Keratinocyte (primary cell): ENCODE measurements at regions not wholly inside any gene's neighbourhood (a gene's known extent, or its start where the extent isn't known, plus 50 kb on each side); places are given as distances from the start of the nearest gene placed in this dataset.

Source experiments
- DNase-seq: peaks from one replicate; pipeline ENCODE4 v3.0.0-alpha.2; 2011; ENCODE audit warnings: low read depth, missing footprints, low spot score
- FAIRE-seq: peaks from 2 replicates; lab custom pipeline; 2011; peaks lifted over from hg19 to GRCh38; lab: Jason Lieb, UNC
- H2AFZ ChIP-seq: 2 replicates; pipeline ENCODE4 v1.6.0; 2012; ENCODE audit warnings: low read length, control low read depth, inconsistent platforms; ENCODE audit not compliant: control insufficient read depth
- H3K27ac ChIP-seq: 2 replicates; pipeline ENCODE4 v1.5.1; 2011; ENCODE audit warnings: low read length; ENCODE audit not compliant: control insufficient read depth, insufficient read depth
- H3K27me3 ChIP-seq: 3 replicates; pipeline ENCODE4 v1.6.0; 2011; ENCODE audit warnings: low read length; ENCODE audit not compliant: control insufficient read depth, insufficient read depth; ENCODE audit errors: extremely low read depth
- H3K36me3 ChIP-seq, 2 experiments: 2 replicates in 1 of 2; 3 replicates in 1 of 2; pipeline ENCODE4 v1.5.1; 2011; ENCODE audit warnings: low read length in 2 of 2, mild to moderate bottlenecking in 1 of 2; ENCODE audit not compliant: control insufficient read depth in 2 of 2, insufficient read depth in 2 of 2; ENCODE audit errors: extremely low read depth in 1 of 2
- H3K4me1 ChIP-seq: 3 replicates; pipeline ENCODE4 v1.5.1; 2011; ENCODE audit warnings: low read length; ENCODE audit not compliant: control insufficient read depth, insufficient read depth; ENCODE audit errors: extremely low read depth
- H3K4me2 ChIP-seq: 3 replicates; pipeline ENCODE4 v1.6.0; 2011; ENCODE audit warnings: low read depth, low read length; ENCODE audit not compliant: control insufficient read depth, insufficient read depth; ENCODE audit errors: extremely low read depth
- H3K4me3 ChIP-seq, 3 experiments: fragments of 200-600 bp in 1 of 3; sonication (generic) in 1 of 3; 2 replicates in 2 of 3; 3 replicates in 1 of 3; pipeline ENCODE4 v1.5.1; 2011 to 2016; ENCODE audit warnings: low read length in 3 of 3, mild to moderate bottlenecking in 3 of 3, control low read depth in 2 of 3, inconsistent platforms in 1 of 3, low read depth in 1 of 3, mixed read lengths in 1 of 3, mixed run types in 1 of 3, moderate library complexity in 1 of 3; ENCODE audit not compliant: control insufficient read depth in 2 of 3, insufficient read depth in 2 of 3; ENCODE audit errors: extremely low read depth in 1 of 3
- H3K79me2 ChIP-seq: 2 replicates; pipeline ENCODE4 v1.6.0; 2012; ENCODE audit warnings: low read length; ENCODE audit not compliant: control insufficient read depth, insufficient read depth
- H3K9ac ChIP-seq: 3 replicates; pipeline ENCODE4 v1.6.0; 2011; ENCODE audit warnings: low read length; ENCODE audit not compliant: control insufficient read depth, insufficient read depth; ENCODE audit errors: extremely low read depth
- H3K9me1 ChIP-seq: 3 replicates; pipeline ENCODE4 v1.6.0; 2011; ENCODE audit warnings: low read length; ENCODE audit not compliant: control insufficient read depth, insufficient read depth; ENCODE audit errors: extremely low read depth
- H3K9me3 ChIP-seq: 2 replicates; pipeline ENCODE4 v1.5.1; 2012; ENCODE audit warnings: low read depth, low read length; ENCODE audit not compliant: control insufficient read depth
- H4K20me1 ChIP-seq: 3 replicates; pipeline ENCODE4 v1.6.0; 2011; ENCODE audit warnings: low read length; ENCODE audit not compliant: control insufficient read depth, insufficient read depth; ENCODE audit errors: extremely low read depth
- CTCF ChIP-seq, 3 experiments: IDR thresholded peaks in 1 of 3; conservative IDR thresholded peaks in 1 of 3; optimal IDR thresholded peaks in 1 of 3; 2 replicates in 2 of 3; 3 replicates in 1 of 3; pipeline versions ENCODE3 to v1.5.1; 2011; ENCODE audit warnings: low read length in 3 of 3, mild to moderate bottlenecking in 3 of 3, moderate library complexity in 2 of 3, control low read depth in 1 of 3, inconsistent platforms in 1 of 3; ENCODE audit not compliant: insufficient read depth in 2 of 3; ENCODE audit errors: extremely low read depth in 1 of 3
- EZH2 ChIP-seq: IDR thresholded peaks from one replicate; pipeline ENCODE4 v1.6.1; 2012; ENCODE audit warnings: inconsistent platforms, mild to moderate bottlenecking, low read length, moderate library complexity
- dilution Hi-C: fragments of 300-500 bp; cut with MboI; formaldehyde crosslinking; loops from one replicate; pipeline ENCODE4 v1.7.0; 2020; ENCODE audit warnings: low sequenced_read_pairs; ENCODE audit not compliant: extremely low pct_ligation_motif_present

DNA sequence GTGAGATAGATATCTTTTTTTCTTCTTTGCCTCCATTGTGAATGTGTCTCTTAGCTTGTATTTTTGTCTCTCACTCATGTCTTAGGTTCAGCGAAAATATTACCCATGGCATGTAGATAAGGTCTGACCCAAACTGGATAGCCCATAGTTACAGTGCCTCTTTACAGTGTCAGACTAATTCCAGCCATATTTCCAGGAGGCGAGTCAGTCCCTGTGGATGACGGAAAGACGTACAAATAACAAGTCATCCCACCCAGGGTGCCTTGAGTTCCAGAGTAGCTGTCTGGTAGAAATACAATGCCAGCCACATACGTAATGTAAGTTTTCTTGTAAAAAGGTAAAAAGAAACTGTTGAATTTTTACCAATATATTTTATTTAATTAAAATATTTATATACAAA, 157.3 kb downstream of the ZNF281 start:
- H3K4me1 ChIP-seq, result no peaks in the 10 kb centered on the region
- no peaks in the 10 kb centered on the region for H3K36me3 ChIP-seq
- H3K4me2 ChIP-seq, result no peak overlapping the region
- no peak overlapping the region for H3K27ac ChIP-seq
- H3K27me3 ChIP-seq, result peaks cover 19% of the 10 kb centered on the region
- no peak for DNase-seq
- dilution Hi-C loops, result no loop called here
- no peak overlapping the region for H2AFZ ChIP-seq
- FAIRE-seq, result no peak
- no peaks in the 10 kb centered on the region for H3K9me1 ChIP-seq
- no peak for TF ChIP-seq CTCF (optimal IDR thresholded peaks at IDR 0.05 in 1 of 3, IDR thresholded peaks at IDR 0.05 in 1 of 3, conservative IDR thresholded peaks at IDR 0.05 in 1 of 3; ENCODE audit: extremely low read depth in 1 of 3, insufficient read depth in 2 of 3, low read length in 3 of 3)
- no peak for TF ChIP-seq EZH2
- no peak overlapping the region for H3K4me3 ChIP-seq
- no peaks in the 10 kb centered on the region for H3K79me2 ChIP-seq
- H3K9ac ChIP-seq, result no peak overlapping the region
- no peaks in the 10 kb centered on the region for H3K9me3 ChIP-seq
- H4K20me1 ChIP-seq, result no peaks in the 10 kb centered on the region

DNA sequence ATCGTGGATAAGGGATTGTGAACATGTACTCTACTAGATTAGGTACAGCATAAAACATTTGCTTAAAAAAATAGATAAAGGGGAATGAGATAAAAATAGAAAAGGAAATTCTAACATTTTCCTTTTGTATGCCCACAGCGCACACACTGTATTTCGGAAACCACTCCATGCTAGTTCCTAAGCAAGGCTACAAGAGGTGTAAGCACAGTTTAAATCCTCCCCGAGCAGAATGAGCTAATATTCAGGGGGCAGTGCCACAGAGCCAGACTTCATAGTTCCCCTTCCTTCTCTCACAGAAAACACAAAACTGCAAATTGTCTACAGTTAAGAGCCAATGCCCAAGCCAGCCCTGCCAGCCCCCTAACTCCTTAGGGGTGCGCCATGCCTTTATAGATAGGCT, 159.4 kb downstream of the ZNF281 start:
- no peak overlapping the region for H3K4me2 ChIP-seq
- no peaks in the 10 kb centered on the region for H3K9me1 ChIP-seq
- no peak overlapping the region for H3K9ac ChIP-seq
- no peaks in the 10 kb centered on the region for H3K79me2 ChIP-seq
- FAIRE-seq (no peak), DNase-seq (no peak)
- H3K36me3 ChIP-seq, result no peaks in the 10 kb centered on the region
- H3K4me1 ChIP-seq, result peaks cover under 1% of the 10 kb centered on the region
- peaks cover 20% of the 10 kb centered on the region for H3K27me3 ChIP-seq
- no peaks in the 10 kb centered on the region for H3K9me3 ChIP-seq
- no peak for TF ChIP-seq CTCF (optimal IDR thresholded peaks at IDR 0.05 in 1 of 3, IDR thresholded peaks at IDR 0.05 in 1 of 3, conservative IDR thresholded peaks at IDR 0.05 in 1 of 3; ENCODE audit: extremely low read depth in 1 of 3, insufficient read depth in 2 of 3, low read length in 3 of 3)
- no peak for TF ChIP-seq EZH2
- no peak overlapping the region for H3K4me3 ChIP-seq
- dilution Hi-C loops, result no loop called here
- no peak overlapping the region for H2AFZ ChIP-seq
- H4K20me1 ChIP-seq, result no peaks in the 10 kb centered on the region
- H3K27ac ChIP-seq, result no peak overlapping the region
